Erythroblast (primary cell): ENCODE measurements at regions not wholly inside any gene's neighbourhood (a gene's known extent, or its start where the extent isn't known, plus 50 kb on each side); places are given as distances from the start of the nearest gene placed in this dataset.

Experiments used
- GATA1 ChIP-seq: IDR thresholded peaks from 2 replicates; pipeline ENCODE4 v1.6.1; 2011; ENCODE audit warnings: low read depth, mild to moderate bottlenecking, control low read depth, low read length, moderate library complexity
- POLR2A ChIP-seq: IDR thresholded peaks from 2 replicates; pipeline ENCODE4 v1.6.1; 2011; ENCODE audit warnings: mild to moderate bottlenecking, low read length

DNA sequence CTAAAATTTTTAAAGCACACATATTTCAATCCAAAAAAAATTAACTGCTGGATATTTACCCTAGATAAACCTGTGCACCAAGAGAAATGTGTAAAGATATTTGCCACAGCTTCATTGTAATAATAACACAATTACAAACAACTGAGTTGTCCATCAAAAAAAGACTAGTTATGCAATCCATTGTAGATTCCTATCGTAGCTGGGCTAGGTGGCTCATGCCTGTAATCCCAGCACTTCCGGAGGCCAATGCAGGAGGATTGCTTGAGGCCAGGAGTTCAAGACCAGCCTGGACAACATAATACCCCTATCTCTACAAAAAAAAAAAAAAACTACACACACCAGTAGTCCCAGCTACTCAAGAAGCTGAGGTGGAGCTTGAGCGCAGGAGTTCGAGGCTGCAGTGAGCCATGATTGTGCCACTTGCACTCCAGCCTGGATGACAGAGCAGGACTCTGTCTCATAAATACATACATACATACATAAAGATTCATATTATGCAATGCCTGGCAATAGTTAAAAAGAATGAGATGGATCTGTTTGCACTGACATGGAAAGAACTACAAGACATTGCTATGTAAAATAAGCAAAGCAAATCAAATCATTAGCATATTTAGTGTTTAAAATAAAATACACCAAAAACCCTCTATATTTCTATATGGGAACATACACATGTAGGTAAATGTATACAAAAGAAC, 56.5 kb upstream of the CCDC28A start:
- TF ChIP-seq POLR2A (no peak), GATA1 (no peak)
